CD4-positive, alpha-beta T cell (primary cell): ENCODE measurements at regions not wholly inside any gene's neighbourhood (a gene's known extent, or its start where the extent isn't known, plus 50 kb on each side); places are given as distances from the start of the nearest gene placed in this dataset.

Source experiments
- ATAC-seq: fragments of 200-7000 bp; cut with Tn5 transposase; one replicate; pipeline ENCODE4 v1.10.0; 2022; ENCODE audit warnings: mild to moderate bottlenecking; ENCODE audit not compliant: poor library complexity
- CTCF ChIA-PET: fragments of 350-600 bp; sonication (Branson Sonifier 250); formaldehyde crosslinking; loops from one replicate; lab custom pipeline; 2021; ENCODE audit warnings: antibody characterized with exemption, inconsistent platforms; lab: Charles Lee
- POLR2A ChIA-PET: fragments of 350-600 bp; sonication (Branson Sonifier 250); formaldehyde crosslinking; loops from one replicate; lab custom pipeline; 2021; ENCODE audit warnings: antibody characterized with exemption, inconsistent platforms; lab: Charles Lee
- DNase-seq, 14 experiments: peaks; one replicate each; pipeline ENCODE4 v3.0.0-alpha.2; 2013 to 2020; ENCODE audit warnings: mixed read lengths in 2 of 14
- H3K27ac ChIP-seq, 2 donors: one replicate each; pipeline versions ENCODE4 v1.5.1 to v1.7.0; 2013; ENCODE audit warnings: low read length in 2 of 2, low read depth in 1 of 2, mild to moderate bottlenecking in 1 of 2
- H3K27me3 ChIP-seq, 2 experiments: 1 replicate in 1 of 2; 2 replicates in 1 of 2; pipeline versions ENCODE4 v1.6.1 to v1.7.0; 2013; ENCODE audit warnings: low read length in 2 of 2, control low read depth in 1 of 2, mild to moderate bottlenecking in 1 of 2, moderate library complexity in 1 of 2; ENCODE audit not compliant: insufficient read depth in 2 of 2, control insufficient read depth in 1 of 2
- H3K36me3 ChIP-seq: one replicate; pipeline ENCODE4 v1.6.1; 2013; ENCODE audit warnings: low read length, control low read depth; ENCODE audit not compliant: insufficient read depth
- H3K4me1 ChIP-seq: one replicate; pipeline ENCODE4 v1.6.1; 2013; ENCODE audit warnings: low read length, control low read depth; ENCODE audit not compliant: insufficient read depth
- H3K4me3 ChIP-seq: one replicate; pipeline ENCODE4 v1.5.1; 2013; ENCODE audit warnings: mild to moderate bottlenecking, low read length, moderate library complexity
- H3K9me3 ChIP-seq, 2 experiments: 1 replicate in 1 of 2; 2 replicates in 1 of 2; pipeline versions ENCODE4 v1.6.1 to v1.7.0; 2013; ENCODE audit warnings: low read length in 2 of 2, mild to moderate bottlenecking in 2 of 2, control low read depth in 1 of 2, moderate library complexity in 1 of 2; ENCODE audit not compliant: control insufficient read depth in 1 of 2, insufficient read depth in 1 of 2
- H3K27ac Mint-ChIP-seq: one replicate; pipeline ENCODE4 v1.8.0; 2020; ENCODE audit warnings: mixed read lengths
- H3K27me3 Mint-ChIP-seq: one replicate; pipeline ENCODE4 v1.8.0; 2021; ENCODE audit warnings: mixed read lengths
- H3K36me3 Mint-ChIP-seq: one replicate; pipeline ENCODE4 v1.8.0; 2021; ENCODE audit warnings: low read depth, mixed read lengths
- H3K4me1 Mint-ChIP-seq: one replicate; pipeline ENCODE4 v1.8.0; 2021; ENCODE audit warnings: low read depth, mixed read lengths
- H3K4me3 Mint-ChIP-seq: one replicate; pipeline ENCODE4 v1.8.0; 2020; ENCODE audit warnings: mild to moderate bottlenecking, mixed read lengths
- H3K9me3 Mint-ChIP-seq: one replicate; pipeline ENCODE4 v1.8.0; 2020; ENCODE audit warnings: mixed read lengths
- CTCF ChIP-seq: fragments of 200-600 bp; IDR thresholded peaks from one replicate; pipeline ENCODE4 v1.8.0; 2022; ENCODE audit warnings: antibody characterized with exemption, mild to moderate bottlenecking
- intact Hi-C, 2 experiments: fragments of 100-400 bp; cut with DNase I in 1 of 2; cut with micrococcal nuclease in 1 of 2; formaldehyde crosslinking; loops; one replicate each; pipeline versions ENCODE4 v1.15.1 to v1.9.0; 2023 to 2025; cut with DNase I, micrococcal nuclease

- Histone ChIP-seq H3K36me3 (no peaks in the 10 kb centered on the region), H3K27me3 (no peaks in the 10 kb centered on the region), H3K4me1 (no peaks in the 10 kb centered on the region), H3K4me3 (no peak overlapping the region), H3K9me3 (peaks cover 6 to 10% of the 10 kb centered on the region in 2 experiments), H3K27ac (no peak overlapping the region)
- Mint-ChIP-seq H3K9me3 (peaks cover 2% of the 10 kb centered on the region), H3K4me1 (no peaks in the 10 kb centered on the region), H3K27ac (no peak overlapping the region), H3K36me3 (no peaks in the 10 kb centered on the region), H3K27me3 (no peaks in the 10 kb centered on the region), H3K4me3 (no peak overlapping the region)
- intact Hi-C loops, result no loop called here
- no peak for DNase-seq
- CTCF ChIA-PET, result no interaction called here
- ATAC-seq, result no peak
- no peak for TF ChIP-seq CTCF
- POLR2A ChIA-PET, result no interaction called here
Observed at GRCh38 chr15:95417761-95418160, 912.7 kb upstream of the NR2F2 start.

- intact Hi-C loops, result no loop called here
- no peaks in the 10 kb centered on the region for H3K36me3 ChIP-seq
- peaks cover 9% of the 10 kb centered on the region for H3K9me3 Mint-ChIP-seq
Observed at GRCh38 chr15:95422255-95422654, 908.2 kb upstream of the NR2F2 start.

GRCh38 chr15:95425859-95426258 is 904.6 kb upstream of the NR2F2 start:
- Mint-ChIP-seq H3K27me3 (no peaks in the 10 kb centered on the region), H3K27ac (no peak overlapping the region), H3K9me3 (peaks cover 14% of the 10 kb centered on the region), H3K36me3 (no peaks in the 10 kb centered on the region), H3K4me3 (no peak overlapping the region), H3K4me1 (no peaks in the 10 kb centered on the region)
- CTCF ChIA-PET, result interaction anchor here (0.6 kb wide), 1 partner anchor 63 kb away, joined by 3 read pairs; no protein-coding TSS in a partner anchor
- Histone ChIP-seq H3K27ac (no peak overlapping the region), H3K9me3 (peaks cover 6 to 11% of the 10 kb centered on the region in 2 experiments), H3K27me3 (no peaks in the 10 kb centered on the region), H3K36me3 (no peaks in the 10 kb centered on the region), H3K4me1 (no peaks in the 10 kb centered on the region), H3K4me3 (no peak overlapping the region)
- POLR2A ChIA-PET, result no interaction called here
- TF ChIP-seq CTCF, result no peak
- no peak for DNase-seq
- intact Hi-C loops, result no loop called here
- no peak for ATAC-seq

More at GRCh38 chr15:95422255-95422654, 908.2 kb upstream of the NR2F2 start:
- ChIA-PET POLR2A (no interaction called here), CTCF (no interaction called here)
- no peak for DNase-seq
- Histone ChIP-seq H3K4me3 (no peak overlapping the region), H3K27ac (no peak overlapping the region), H3K27me3 (no peaks in the 10 kb centered on the region), H3K9me3 (peaks cover 6 to 11% of the 10 kb centered on the region in 2 experiments), H3K4me1 (no peaks in the 10 kb centered on the region)
- TF ChIP-seq CTCF, result no peak
- Mint-ChIP-seq H3K36me3 (no peaks in the 10 kb centered on the region), H3K27me3 (no peaks in the 10 kb centered on the region), H3K27ac (no peak overlapping the region), H3K4me1 (no peaks in the 10 kb centered on the region), H3K4me3 (no peak overlapping the region)
- no peak for ATAC-seq
